ENCODE measurements at regions not wholly inside any gene's neighbourhood (a gene's known extent, or its start where the extent isn't known, plus 50 kb on each side); places are given as distances from the start of the nearest gene placed in this dataset.

DNA sequence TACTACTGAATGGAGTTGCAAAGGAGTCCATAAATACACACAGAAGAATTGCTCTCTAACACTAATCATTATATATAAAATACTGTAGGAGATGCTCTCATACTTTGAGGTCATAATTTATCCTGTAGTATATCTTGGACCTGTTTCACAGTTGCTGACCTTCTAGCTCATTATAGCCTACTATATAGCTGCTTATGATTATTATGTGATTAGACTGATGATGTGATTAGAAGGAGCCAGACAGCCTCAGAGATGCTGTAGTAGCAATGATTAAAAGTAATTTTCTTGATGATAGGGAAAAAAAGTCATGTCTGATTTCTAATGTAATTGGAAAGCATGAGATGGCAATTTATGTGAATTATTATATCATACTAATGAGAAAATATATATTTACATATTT lies 455.7 kb downstream of the CNTNAP4 start:
- TF ChIP-seq, protein P1, sequence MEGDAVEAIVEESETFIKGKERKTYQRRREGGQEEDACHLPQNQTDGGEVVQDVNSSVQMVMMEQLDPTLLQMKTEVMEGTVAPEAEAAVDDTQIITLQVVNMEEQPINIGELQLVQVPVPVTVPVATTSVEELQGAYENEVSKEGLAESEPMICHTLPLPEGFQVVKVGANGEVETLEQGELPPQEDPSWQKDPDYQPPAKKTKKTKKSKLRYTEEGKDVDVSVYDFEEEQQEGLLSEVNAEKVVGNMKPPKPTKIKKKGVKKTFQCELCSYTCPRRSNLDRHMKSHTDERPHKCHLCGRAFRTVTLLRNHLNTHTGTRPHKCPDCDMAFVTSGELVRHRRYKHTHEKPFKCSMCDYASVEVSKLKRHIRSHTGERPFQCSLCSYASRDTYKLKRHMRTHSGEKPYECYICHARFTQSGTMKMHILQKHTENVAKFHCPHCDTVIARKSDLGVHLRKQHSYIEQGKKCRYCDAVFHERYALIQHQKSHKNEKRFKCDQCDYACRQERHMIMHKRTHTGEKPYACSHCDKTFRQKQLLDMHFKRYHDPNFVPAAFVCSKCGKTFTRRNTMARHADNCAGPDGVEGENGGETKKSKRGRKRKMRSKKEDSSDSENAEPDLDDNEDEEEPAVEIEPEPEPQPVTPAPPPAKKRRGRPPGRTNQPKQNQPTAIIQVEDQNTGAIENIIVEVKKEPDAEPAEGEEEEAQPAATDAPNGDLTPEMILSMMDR (IDR thresholded peaks at IDR 0.05) = no peak
- TF ChIP-seq POLR2A (IDR thresholded peaks at IDR 0.05; ENCODE audit: low read length) = no peak
- TF ChIP-seq EP300 (IDR thresholded peaks at IDR 0.05) = no peak
- TF ChIP-seq RNF2 (IDR thresholded peaks at IDR 0.05; ENCODE audit: borderline replicate concordance, low read depth) = no peak
- TF ChIP-seq ZC3H11A (IDR thresholded peaks at IDR 0.05) = no peak
- TF ChIP-seq RFX5 (IDR thresholded peaks at IDR 0.05) = no peak
- TF ChIP-seq RCOR1 (IDR thresholded peaks at IDR 0.05; ENCODE audit: low read depth, low read length) = no peak
- TF ChIP-seq, protein P2, sequence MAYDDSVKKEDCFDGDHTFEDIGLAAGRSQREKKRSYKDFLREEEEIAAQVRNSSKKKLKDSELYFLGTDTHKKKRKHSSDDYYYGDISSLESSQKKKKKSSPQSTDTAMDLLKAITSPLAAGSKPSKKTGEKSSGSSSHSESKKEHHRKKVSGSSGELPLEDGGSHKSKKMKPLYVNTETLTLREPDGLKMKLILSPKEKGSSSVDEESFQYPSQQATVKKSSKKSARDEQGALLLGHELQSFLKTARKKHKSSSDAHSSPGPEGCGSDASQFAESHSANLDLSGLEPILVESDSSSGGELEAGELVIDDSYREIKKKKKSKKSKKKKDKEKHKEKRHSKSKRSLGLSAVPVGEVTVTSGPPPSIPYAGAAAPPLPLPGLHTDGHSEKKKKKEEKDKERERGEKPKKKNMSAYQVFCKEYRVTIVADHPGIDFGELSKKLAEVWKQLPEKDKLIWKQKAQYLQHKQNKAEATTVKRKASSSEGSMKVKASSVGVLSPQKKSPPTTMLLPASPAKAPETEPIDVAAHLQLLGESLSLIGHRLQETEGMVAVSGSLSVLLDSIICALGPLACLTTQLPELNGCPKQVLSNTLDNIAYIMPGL (CRISPR knock-in tag; IDR thresholded peaks at IDR 0.05; ENCODE audit: borderline replicate concordance) = no peak

Data from A549 (cell line).